ENCODE measurements at regions not wholly inside any gene's neighbourhood (a gene's known extent, or its start where the extent isn't known, plus 50 kb on each side); places are given as distances from the start of the nearest gene placed in this dataset.

- Histone ChIP-seq H3K27me3 (ENCODE audit: control insufficient read depth, low read length) (no peaks in the 10 kb centered on the region), H3K4me1 (ENCODE audit: control insufficient read depth, low read length) (no peaks in the 10 kb centered on the region), H3F3A (ENCODE audit: control insufficient read depth, insufficient read depth) (no peaks in the 10 kb centered on the region), H3K4me2 (ENCODE audit: low read length) (no peak overlapping the region), H3K4me3 (ENCODE audit: low read length) (no peak overlapping the region), H3K27ac (ENCODE audit: low read depth, low read length) (no peak overlapping the region), H3K36me3 (ENCODE audit: control insufficient read depth, low read length) (no peaks in the 10 kb centered on the region), H3K79me2 (ENCODE audit: control insufficient read depth, low read length) (no peaks in the 10 kb centered on the region), H4K20me1 (ENCODE audit: control insufficient read depth, insufficient read depth, low read depth, low read length) (no peaks in the 10 kb centered on the region), H3K9me2 (replicated peaks; ENCODE audit: control insufficient read depth, low read length) (no peaks in the 10 kb centered on the region), H3K9me3 (ENCODE audit: control insufficient read depth, insufficient read depth, low read length) (no peaks in the 10 kb centered on the region)
- TF ChIP-seq EZH2phosphoT487 (IDR thresholded peaks at IDR 0.05; ENCODE audit: borderline replicate concordance, low read length) (no peak), CTCF (IDR thresholded peaks at IDR 0.05; ENCODE audit: low read depth, low read length, poor library complexity, severe bottlenecking) (peak; percentile 64)
Measured at GRCh38 chr9:86486891-86487837, 133.0 kb upstream of the TUT7 start.

GRCh38 chr9:86485359-86485758 is 131.1 kb upstream of the TUT7 start:
- H3K36me3 ChIP-seq (ENCODE audit: control insufficient read depth, low read length), result no peaks in the 10 kb centered on the region
- H3K4me3 ChIP-seq (ENCODE audit: low read length), result no peak overlapping the region
- no peaks in the 10 kb centered on the region for H3K9me3 ChIP-seq (ENCODE audit: control insufficient read depth, insufficient read depth, low read length)
- no peak overlapping the region for H3K4me2 ChIP-seq (ENCODE audit: low read length)
- no peaks in the 10 kb centered on the region for H4K20me1 ChIP-seq (ENCODE audit: control insufficient read depth, insufficient read depth, low read depth, low read length)
- no peaks in the 10 kb centered on the region for H3K79me2 ChIP-seq (ENCODE audit: control insufficient read depth, low read length)
- H3K27ac ChIP-seq (ENCODE audit: low read depth, low read length), result no peak overlapping the region
- no peaks in the 10 kb centered on the region for H3K4me1 ChIP-seq (ENCODE audit: control insufficient read depth, low read length)
- no peaks in the 10 kb centered on the region for H3K9me2 ChIP-seq (replicated peaks; ENCODE audit: control insufficient read depth, low read length)
- no peaks in the 10 kb centered on the region for H3F3A ChIP-seq (ENCODE audit: control insufficient read depth, insufficient read depth)
- TF ChIP-seq EZH2phosphoT487 (IDR thresholded peaks at IDR 0.05; ENCODE audit: borderline replicate concordance, low read length) (no peak), CTCF (IDR thresholded peaks at IDR 0.05; ENCODE audit: low read depth, low read length, poor library complexity, severe bottlenecking) (no peak)
- no peaks in the 10 kb centered on the region for H3K27me3 ChIP-seq (ENCODE audit: control insufficient read depth, low read length)

GRCh38 chr9:86483496-86483895 is 129.3 kb upstream of the TUT7 start:
- no peak for TF ChIP-seq EZH2phosphoT487 (IDR thresholded peaks at IDR 0.05; ENCODE audit: borderline replicate concordance, low read length)
- TF ChIP-seq CTCF (IDR thresholded peaks at IDR 0.05; ENCODE audit: low read depth, low read length, poor library complexity, severe bottlenecking), result no peak
- Histone ChIP-seq H3K36me3 (ENCODE audit: control insufficient read depth, low read length) (no peaks in the 10 kb centered on the region), H3K4me2 (ENCODE audit: low read length) (no peak overlapping the region), H3K27me3 (ENCODE audit: control insufficient read depth, low read length) (no peaks in the 10 kb centered on the region), H3K4me1 (ENCODE audit: control insufficient read depth, low read length) (no peaks in the 10 kb centered on the region), H3K9me2 (replicated peaks; ENCODE audit: control insufficient read depth, low read length) (no peaks in the 10 kb centered on the region), H3K27ac (ENCODE audit: low read depth, low read length) (no peak overlapping the region), H3K79me2 (ENCODE audit: control insufficient read depth, low read length) (no peaks in the 10 kb centered on the region), H3K9me3 (ENCODE audit: control insufficient read depth, insufficient read depth, low read length) (no peaks in the 10 kb centered on the region), H3K4me3 (ENCODE audit: low read length) (no peak overlapping the region), H3F3A (ENCODE audit: control insufficient read depth, insufficient read depth) (no peaks in the 10 kb centered on the region), H4K20me1 (ENCODE audit: control insufficient read depth, insufficient read depth, low read depth, low read length) (no peaks in the 10 kb centered on the region)

Data from DOHH2 (cell line).